ENCODE measurements at regions not wholly inside any gene's neighbourhood (a gene's known extent, or its start where the extent isn't known, plus 50 kb on each side); places are given as distances from the start of the nearest gene placed in this dataset.

GRCh38 chr2:38432820-38433606 lies 55.9 kb upstream of the ATL2 start:
- DNase-seq (ENCODE audit: low spot score), result peak; percentile 62
- Histone ChIP-seq H2AFZ (no peak overlapping the region), H3K9me3 (ENCODE audit: low read depth) (no peaks in the 10 kb centered on the region), H3K36me3 (replicated peaks; ENCODE audit: insufficient read depth, low read depth) (no peaks in the 10 kb centered on the region), H3K9me2 (replicated peaks; ENCODE audit: insufficient read depth) (no peaks in the 10 kb centered on the region), H4K20me1 (ENCODE audit: insufficient read depth, poor library complexity, severe bottlenecking) (no peaks in the 10 kb centered on the region), H3K4me1 (ENCODE audit: insufficient read depth) (peaks cover 6% of the 10 kb centered on the region), H3K4me2 (no peak overlapping the region), H3K79me2 (no peaks in the 10 kb centered on the region), H3K4me3 (no peak overlapping the region), H3K27ac (no peak overlapping the region), H3K27me3 (no peaks in the 10 kb centered on the region)
- TF ChIP-seq EZH2 (IDR thresholded peaks at IDR 0.05; ENCODE audit: borderline replicate concordance), result no peak
- TF ChIP-seq EZH2phosphoT487 (IDR thresholded peaks at IDR 0.05; ENCODE audit: low read depth, severe bottlenecking, unreplicated experiment), result no peak
- 81% methylated on average over 8 of the region's 8 CpGs for WGBS (ENCODE audit: low lambda C conversion rate, missing lambda C conversion rate)

GRCh38 chr2:38430597-38431207 lies 53.6 kb upstream of the ATL2 start:
- Histone ChIP-seq H3K9me2 (replicated peaks; ENCODE audit: insufficient read depth) (no peaks in the 10 kb centered on the region), H3K4me2 (no peak overlapping the region), H3K27ac (no peak overlapping the region), H2AFZ (no peak overlapping the region), H3K27me3 (no peaks in the 10 kb centered on the region), H3K9me3 (ENCODE audit: low read depth) (no peaks in the 10 kb centered on the region), H3K36me3 (replicated peaks; ENCODE audit: insufficient read depth, low read depth) (no peaks in the 10 kb centered on the region), H4K20me1 (ENCODE audit: insufficient read depth, poor library complexity, severe bottlenecking) (no peaks in the 10 kb centered on the region), H3K4me3 (no peak overlapping the region), H3K79me2 (no peaks in the 10 kb centered on the region), H3K4me1 (ENCODE audit: insufficient read depth) (no peaks in the 10 kb centered on the region)
- WGBS (ENCODE audit: low lambda C conversion rate, missing lambda C conversion rate), result 84% methylated on average over 19 of the region's 19 CpGs
- no peak for DNase-seq (ENCODE audit: low spot score)
- TF ChIP-seq EZH2phosphoT487 (IDR thresholded peaks at IDR 0.05; ENCODE audit: low read depth, severe bottlenecking, unreplicated experiment), result no peak
- no peak for TF ChIP-seq CTCF (IDR thresholded peaks at IDR 0.05; ENCODE audit: poor library complexity)
- TF ChIP-seq EZH2 (IDR thresholded peaks at IDR 0.05; ENCODE audit: borderline replicate concordance), result no peak

- Histone ChIP-seq H3K4me2 (no peak overlapping the region), H3K4me3 (no peak overlapping the region), H3K79me2 (no peaks in the 10 kb centered on the region), H3K9me3 (ENCODE audit: low read depth) (no peaks in the 10 kb centered on the region), H3K9me2 (replicated peaks; ENCODE audit: insufficient read depth) (no peaks in the 10 kb centered on the region), H3K27ac (no peak overlapping the region), H4K20me1 (ENCODE audit: insufficient read depth, poor library complexity, severe bottlenecking) (no peaks in the 10 kb centered on the region), H3K36me3 (replicated peaks; ENCODE audit: insufficient read depth, low read depth) (no peaks in the 10 kb centered on the region), H2AFZ (no peak overlapping the region), H3K27me3 (no peaks in the 10 kb centered on the region), H3K4me1 (ENCODE audit: insufficient read depth) (no peaks in the 10 kb centered on the region)
- WGBS (ENCODE audit: low lambda C conversion rate, missing lambda C conversion rate), result 84% methylated on average over 7 of the region's 7 CpGs
- DNase-seq (ENCODE audit: low spot score), result no peak
- no peak for TF ChIP-seq EZH2 (IDR thresholded peaks at IDR 0.05; ENCODE audit: borderline replicate concordance)
- no peak for TF ChIP-seq CTCF (IDR thresholded peaks at IDR 0.05; ENCODE audit: poor library complexity)
- no peak for TF ChIP-seq EZH2phosphoT487 (IDR thresholded peaks at IDR 0.05; ENCODE audit: low read depth, severe bottlenecking, unreplicated experiment)
Observed at GRCh38 chr2:38430196-38430595, 53.1 kb upstream of the ATL2 start.

- Histone ChIP-seq H3K79me2 (no peaks in the 10 kb centered on the region), H3K36me3 (replicated peaks; ENCODE audit: insufficient read depth, low read depth) (no peaks in the 10 kb centered on the region), H3K9me2 (replicated peaks; ENCODE audit: insufficient read depth) (no peaks in the 10 kb centered on the region), H3K27me3 (no peaks in the 10 kb centered on the region), H3K4me1 (ENCODE audit: insufficient read depth) (no peaks in the 10 kb centered on the region), H3K27ac (no peak overlapping the region), H3K4me3 (no peak overlapping the region), H3K9me3 (ENCODE audit: low read depth) (no peaks in the 10 kb centered on the region), H3K4me2 (no peak overlapping the region), H2AFZ (no peak overlapping the region), H4K20me1 (ENCODE audit: insufficient read depth, poor library complexity, severe bottlenecking) (no peaks in the 10 kb centered on the region)
- WGBS (ENCODE audit: low lambda C conversion rate, missing lambda C conversion rate), result 75% methylated on average over 6 of the region's 6 CpGs
- no peak for DNase-seq (ENCODE audit: low spot score)
- TF ChIP-seq EZH2phosphoT487 (IDR thresholded peaks at IDR 0.05; ENCODE audit: low read depth, severe bottlenecking, unreplicated experiment), result no peak
- no peak for TF ChIP-seq EZH2 (IDR thresholded peaks at IDR 0.05; ENCODE audit: borderline replicate concordance)
- no peak for TF ChIP-seq CTCF (IDR thresholded peaks at IDR 0.05; ENCODE audit: poor library complexity)
Observed at GRCh38 chr2:38427936-38428335, 50.9 kb upstream of the ATL2 start.

Measured in hepatocyte (in vitro differentiated cells).